Mammary epithelial cell (primary cell): ENCODE measurements at regions not wholly inside any gene's neighbourhood (a gene's known extent, or its start where the extent isn't known, plus 50 kb on each side); places are given as distances from the start of the nearest gene placed in this dataset.

Experiments used
- CTCF ChIP-seq, 2 donors: IDR thresholded peaks in 1 of 2; conservative IDR thresholded peaks in 1 of 2; 2 replicates each; pipeline ENCODE4 v1.5.1; 2011 to 2012; ENCODE audit warnings: inconsistent platforms in 2 of 2, low read length in 2 of 2, mild to moderate bottlenecking in 2 of 2, control low read depth in 1 of 2, low read depth in 1 of 2; ENCODE audit not compliant: insufficient read depth in 1 of 2; ENCODE audit errors: extremely low read depth in 1 of 2
- EZH2 ChIP-seq: IDR thresholded peaks from 2 replicates; pipeline ENCODE4 v1.6.1; 2012; ENCODE audit warnings: low read length, inconsistent platforms, borderline replicate concordance

GRCh38 chr6:15132854-15133670 lies 112.8 kb upstream of the JARID2 start:
- TF ChIP-seq CTCF (conservative IDR thresholded peaks at IDR 0.05 in 1 of 2, IDR thresholded peaks at IDR 0.05 in 1 of 2; ENCODE audit: extremely low read depth in 1 of 2, insufficient read depth in 1 of 2, low read depth in 1 of 2, low read length in 2 of 2) = no peak
- TF ChIP-seq EZH2 = no peak
